ENCODE measurements at regions not wholly inside any gene's neighbourhood (a gene's known extent, or its start where the extent isn't known, plus 50 kb on each side); places are given as distances from the start of the nearest gene placed in this dataset.

GRCh38 chr4:28256295-28256694 is 1395.7 kb downstream of the STIM2 start:
- Histone ChIP-seq H3K9me2 (no peaks in the 10 kb centered on the region), H3K9me3 (peaks cover 5% of the 10 kb centered on the region; the same call in 1 of the 2 replicates), H3K4me3 (ENCODE audit: low read depth in 2 of 2, low read length in 1 of 2) (no peak overlapping the region), H3K36me3 (replicated peaks in 1 of 2; ENCODE audit: control insufficient read depth in 1 of 2, insufficient read depth in 2 of 2, low read length in 1 of 2) (no peaks in the 10 kb centered on the region), H4K20me1 (ENCODE audit: insufficient read depth) (no peaks in the 10 kb centered on the region), H2AFZ (ENCODE audit: low read depth) (no peak overlapping the region), H3K27ac (ENCODE audit: low read depth in 2 of 2, low read length in 1 of 2) (no peak overlapping the region), H3K27me3 (ENCODE audit: insufficient read depth) (no peaks in the 10 kb centered on the region), H3K9ac (no peak overlapping the region), H3K79me2 (ENCODE audit: insufficient read depth) (no peaks in the 10 kb centered on the region), H3K4me1 (ENCODE audit: control insufficient read depth in 1 of 2, insufficient read depth in 2 of 2, low read depth in 1 of 2, low read length in 1 of 2) (no peaks in the 10 kb centered on the region), H3F3A (replicated peaks; ENCODE audit: insufficient read depth) (no peaks in the 10 kb centered on the region), H3K4me2 (no peak overlapping the region)
- POLR2A ChIA-PET, result no interaction called here
- 68% methylated on average over 1 of the region's 1 CpG for WGBS (ENCODE audit: low lambda C conversion rate)
- CTCF ChIA-PET, result no interaction called here
- DNase-seq, result no peak
- no peak for TF ChIP-seq RXRA (IDR thresholded peaks at IDR 0.05; ENCODE audit: borderline replicate concordance, low read depth)
- no peak for TF ChIP-seq REST (IDR thresholded peaks at IDR 0.05; ENCODE audit: low read depth, low read length)
- TF ChIP-seq POLR2AphosphoS5 (IDR thresholded peaks at IDR 0.05; ENCODE audit: low read depth, low read length), result no peak
- no peak for TF ChIP-seq YY1 (IDR thresholded peaks at IDR 0.05; ENCODE audit: low read depth)
- TF ChIP-seq NFIC (IDR thresholded peaks at IDR 0.05; ENCODE audit: borderline replicate concordance), result no peak
- TF ChIP-seq GATA2 (CRISPR knock-in tag; IDR thresholded peaks at IDR 0.05), result no peak
- TF ChIP-seq MEF2A (IDR thresholded peaks at IDR 0.05; ENCODE audit: borderline replicate concordance, low read depth), result no peak
- no peak for TF ChIP-seq JUND (IDR thresholded peaks at IDR 0.05)
- no peak for TF ChIP-seq EZH2phosphoT487 (IDR thresholded peaks at IDR 0.05; ENCODE audit: borderline replicate concordance, low read depth)
- TF ChIP-seq TAF1 (IDR thresholded peaks at IDR 0.05; ENCODE audit: borderline replicate concordance, low read depth, low read length), result no peak
- no peak for TF ChIP-seq ELF1 (IDR thresholded peaks at IDR 0.05)
- TF ChIP-seq RFX5 (IDR thresholded peaks at IDR 0.05; ENCODE audit: low read length), result no peak

GRCh38 chr4:28259951-28260350 is 1399.3 kb downstream of the STIM2 start:
- H2AFZ ChIP-seq (ENCODE audit: low read depth), result 0 out of 2 replicates have a peak overlapping the region, but pooled peaks have one; percentile 73
- H3K27me3 ChIP-seq (ENCODE audit: insufficient read depth), result no peaks in the 10 kb centered on the region
- ChIA-PET POLR2A (no interaction called here), CTCF (no interaction called here)
- H3K9me3 ChIP-seq, result peaks cover 5% of the 10 kb centered on the region; the same call in 1 of the 2 replicates
- H3K4me1 ChIP-seq (ENCODE audit: control insufficient read depth in 1 of 2, insufficient read depth in 2 of 2, low read depth in 1 of 2, low read length in 1 of 2), result no peaks in the 10 kb centered on the region
- TF ChIP-seq CHD2 (IDR thresholded peaks at IDR 0.05; ENCODE audit: low read length, partially characterized antibody) (no peak), TCF12 (IDR thresholded peaks at IDR 0.05) (no peak)
- no peaks in the 10 kb centered on the region for H3K36me3 ChIP-seq (replicated peaks in 1 of 2; ENCODE audit: control insufficient read depth in 1 of 2, insufficient read depth in 2 of 2, low read length in 1 of 2)
- no peaks in the 10 kb centered on the region for H3F3A ChIP-seq (replicated peaks; ENCODE audit: insufficient read depth)
- 51% methylated on average over 1 of the region's 1 CpG for WGBS (ENCODE audit: low lambda C conversion rate)
- no peaks in the 10 kb centered on the region for H3K9me2 ChIP-seq
- no peak overlapping the region for H3K27ac ChIP-seq (ENCODE audit: low read depth in 2 of 2, low read length in 1 of 2)
- DNase-seq, result no peak
- H3K4me3 ChIP-seq (ENCODE audit: low read depth in 2 of 2, low read length in 1 of 2), result no peak overlapping the region
- H3K9ac ChIP-seq, result no peak overlapping the region
- H4K20me1 ChIP-seq (ENCODE audit: insufficient read depth), result no peaks in the 10 kb centered on the region
- H3K4me2 ChIP-seq, result no peak overlapping the region
- H3K79me2 ChIP-seq (ENCODE audit: insufficient read depth), result no peaks in the 10 kb centered on the region

All from SK-N-SH (cell line).